ENCODE measurements at regions not wholly inside any gene's neighbourhood (a gene's known extent, or its start where the extent isn't known, plus 50 kb on each side); places are given as distances from the start of the nearest gene placed in this dataset.

DNA sequence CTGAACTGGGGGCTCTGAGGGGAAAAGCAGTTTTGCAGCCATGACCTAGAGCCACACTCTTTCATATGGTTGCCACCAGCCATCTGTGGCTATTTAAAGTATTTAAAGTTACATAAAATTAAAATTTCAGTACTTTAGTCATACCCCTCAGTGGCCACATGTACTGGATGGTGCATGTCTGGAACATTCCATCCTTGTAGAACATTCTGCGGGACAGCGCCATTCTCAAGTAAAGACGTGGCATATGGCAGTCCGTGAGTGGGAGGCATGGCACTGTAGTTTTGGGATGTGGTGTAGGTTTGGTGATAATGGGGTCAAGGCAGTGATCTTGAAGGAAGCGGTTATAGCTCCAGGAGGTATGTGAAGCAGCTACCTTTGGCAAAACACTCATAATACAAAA lies 61.4 kb upstream of the NFIL3 start:
- Histone ChIP-seq H3K79me2 (ENCODE audit: control insufficient read depth, insufficient read depth, low read length) (no peaks in the 10 kb centered on the region), H3K27me3 (ENCODE audit: control insufficient read depth, extremely low read depth, insufficient read depth, low read length) (no peaks in the 10 kb centered on the region), H3K9me1 (ENCODE audit: control insufficient read depth, extremely low read depth, insufficient read depth, low read length) (no peaks in the 10 kb centered on the region), H4K20me1 (ENCODE audit: control insufficient read depth, extremely low read depth, insufficient read depth, low read length) (no peaks in the 10 kb centered on the region), H2AFZ (ENCODE audit: control insufficient read depth, low read length) (no peak overlapping the region), H3K9ac (ENCODE audit: control insufficient read depth, extremely low read depth, insufficient read depth, low read length) (no peak overlapping the region), H3K4me1 (ENCODE audit: control insufficient read depth, extremely low read depth, insufficient read depth, low read length) (no peaks in the 10 kb centered on the region), H3K4me2 (ENCODE audit: control insufficient read depth, extremely low read depth, insufficient read depth, low read depth, low read length) (no peak overlapping the region), H3K4me3 (ENCODE audit: control insufficient read depth in 2 of 3, extremely low read depth in 1 of 3, insufficient read depth in 2 of 3, low read depth in 1 of 3, low read length in 3 of 3) (no peak overlapping the region), H3K36me3 (ENCODE audit: control insufficient read depth in 2 of 2, extremely low read depth in 1 of 2, insufficient read depth in 2 of 2, low read length in 2 of 2) (no peaks in the 10 kb centered on the region), H3K27ac (ENCODE audit: control insufficient read depth, insufficient read depth, low read length) (no peak overlapping the region), H3K9me3 (ENCODE audit: control insufficient read depth, low read depth, low read length) (no peaks in the 10 kb centered on the region)
- DNase-seq (ENCODE audit: low read depth, low spot score) (no peak), FAIRE-seq (no peak)
- no peak for TF ChIP-seq CTCF (optimal IDR thresholded peaks at IDR 0.05 in 1 of 3, IDR thresholded peaks at IDR 0.05 in 1 of 3, conservative IDR thresholded peaks at IDR 0.05 in 1 of 3; ENCODE audit: extremely low read depth in 1 of 3, insufficient read depth in 2 of 3, low read length in 3 of 3)
- TF ChIP-seq EZH2 (IDR thresholded peaks at IDR 0.05; ENCODE audit: low read length) = no peak
- dilution Hi-C loops (cut with MboI; ENCODE audit: extremely low pct_ligation_motif_present, low sequenced_read_pairs) = no loop called here

- no peaks in the 10 kb centered on the region for H4K20me1 ChIP-seq (ENCODE audit: control insufficient read depth, extremely low read depth, insufficient read depth, low read length)
- TF ChIP-seq EZH2 (IDR thresholded peaks at IDR 0.05; ENCODE audit: low read length) (no peak), CTCF (optimal IDR thresholded peaks at IDR 0.05 in 1 of 3, IDR thresholded peaks at IDR 0.05 in 1 of 3, conservative IDR thresholded peaks at IDR 0.05 in 1 of 3; ENCODE audit: extremely low read depth in 1 of 3, insufficient read depth in 2 of 3, low read length in 3 of 3) (no peak)
- dilution Hi-C loops (cut with MboI; ENCODE audit: extremely low pct_ligation_motif_present, low sequenced_read_pairs) = no loop called here
- H3K4me1 ChIP-seq (ENCODE audit: control insufficient read depth, extremely low read depth, insufficient read depth, low read length) = no peaks in the 10 kb centered on the region
- no peak overlapping the region for H3K4me3 ChIP-seq (ENCODE audit: control insufficient read depth in 2 of 3, extremely low read depth in 1 of 3, insufficient read depth in 2 of 3, low read depth in 1 of 3, low read length in 3 of 3)
- FAIRE-seq = no peak
- H3K4me2 ChIP-seq (ENCODE audit: control insufficient read depth, extremely low read depth, insufficient read depth, low read depth, low read length) = no peak overlapping the region
- no peak overlapping the region for H2AFZ ChIP-seq (ENCODE audit: control insufficient read depth, low read length)
- H3K9ac ChIP-seq (ENCODE audit: control insufficient read depth, extremely low read depth, insufficient read depth, low read length) = no peak overlapping the region
- no peak for DNase-seq (ENCODE audit: low read depth, low spot score)
- no peaks in the 10 kb centered on the region for H3K36me3 ChIP-seq (ENCODE audit: control insufficient read depth in 2 of 2, extremely low read depth in 1 of 2, insufficient read depth in 2 of 2, low read length in 2 of 2)
- H3K79me2 ChIP-seq (ENCODE audit: control insufficient read depth, insufficient read depth, low read length) = no peaks in the 10 kb centered on the region
- no peaks in the 10 kb centered on the region for H3K9me3 ChIP-seq (ENCODE audit: control insufficient read depth, low read depth, low read length)
- H3K9me1 ChIP-seq (ENCODE audit: control insufficient read depth, extremely low read depth, insufficient read depth, low read length) = no peaks in the 10 kb centered on the region
- H3K27me3 ChIP-seq (ENCODE audit: control insufficient read depth, extremely low read depth, insufficient read depth, low read length) = no peaks in the 10 kb centered on the region
- no peak overlapping the region for H3K27ac ChIP-seq (ENCODE audit: control insufficient read depth, insufficient read depth, low read length)
Measured at GRCh38 chr9:91483835-91484234, 60.2 kb upstream of the NFIL3 start.
